CD4-positive, alpha-beta memory T cell (primary cell): ENCODE measurements at regions not wholly inside any gene's neighbourhood (a gene's known extent, or its start where the extent isn't known, plus 50 kb on each side); places are given as distances from the start of the nearest gene placed in this dataset.
"Not testable (repeated sequence)": the region's sequence is repeated elsewhere in the genome, so short reads cannot be mapped to it uniquely, and the experiment has no call there.

Experiments used
- CTCF ChIA-PET: fragments of 350-600 bp; sonication (Branson Sonifier 250); formaldehyde crosslinking; loops from one replicate; lab custom pipeline; 2021; ENCODE audit warnings: inconsistent platforms; ENCODE audit not compliant: partially characterized antibody; lab: Charles Lee
- POLR2A ChIA-PET: fragments of 350-600 bp; sonication (Branson Sonifier 250); formaldehyde crosslinking; loops from one replicate; lab custom pipeline; 2021; ENCODE audit not compliant: partially characterized antibody; lab: Charles Lee
- DNase-seq, 5 donors: peaks; one replicate each; pipeline versions ENCODE4 v3.0.0 to v3.0.0-alpha.2; 2020 to 2022; ENCODE audit warnings: mixed read lengths in 1 of 5
- H3K27ac ChIP-seq: one replicate; pipeline ENCODE4 v1.7.0; 2013; ENCODE audit warnings: low read depth, low read length
- H3K27me3 ChIP-seq: 2 replicates; pipeline ENCODE4 v1.7.0; 2013; ENCODE audit warnings: mild to moderate bottlenecking, low read length, moderate library complexity; ENCODE audit not compliant: insufficient read depth
- H3K36me3 ChIP-seq: 2 replicates; pipeline ENCODE4 v1.7.0; 2013; ENCODE audit warnings: mild to moderate bottlenecking, low read length, moderate library complexity; ENCODE audit not compliant: insufficient read depth
- H3K4me1 ChIP-seq: 2 replicates; pipeline ENCODE4 v1.7.0; 2013; ENCODE audit warnings: mild to moderate bottlenecking, low read length, moderate library complexity; ENCODE audit not compliant: insufficient read depth
- H3K4me3 ChIP-seq, 2 donors: one replicate each; pipeline ENCODE4 v1.7.0; 2013; ENCODE audit warnings: low read length in 2 of 2, mild to moderate bottlenecking in 1 of 2
- H3K9me3 ChIP-seq, 2 donors: one replicate each; pipeline ENCODE4 v1.7.0; 2013; ENCODE audit warnings: low read length in 2 of 2, control low read depth in 1 of 2; ENCODE audit not compliant: control insufficient read depth in 1 of 2
- H3K27ac Mint-ChIP-seq, 7 donors: one replicate each; pipeline ENCODE4 v1.8.0; 2020 to 2021; ENCODE audit warnings: mixed read lengths in 7 of 7, mild to moderate bottlenecking in 6 of 7, inconsistent platforms in 3 of 7, moderate library complexity in 3 of 7
- H3K27me3 Mint-ChIP-seq, 2 donors: one replicate each; pipeline ENCODE4 v1.8.0; 2020 to 2021; ENCODE audit warnings: mixed read lengths in 2 of 2
- H3K36me3 Mint-ChIP-seq, 2 donors: one replicate each; pipeline ENCODE4 v1.8.0; 2020 to 2021; ENCODE audit warnings: mixed read lengths in 2 of 2, inconsistent platforms in 1 of 2, mild to moderate bottlenecking in 1 of 2
- H3K4me1 Mint-ChIP-seq, 4 donors: one replicate each; pipeline ENCODE4 v1.8.0; 2020 to 2021; ENCODE audit warnings: mixed read lengths in 4 of 4, mild to moderate bottlenecking in 1 of 4
- H3K4me3 Mint-ChIP-seq, 8 donors: one replicate each; pipeline ENCODE4 v1.8.0; 2020 to 2021; ENCODE audit warnings: mixed read lengths in 8 of 8, mild to moderate bottlenecking in 7 of 8, moderate library complexity in 6 of 8, inconsistent platforms in 3 of 8
- H3K9me3 Mint-ChIP-seq, 8 donors: one replicate each; pipeline ENCODE4 v1.8.0; 2020 to 2021; ENCODE audit warnings: mixed read lengths in 8 of 8, mild to moderate bottlenecking in 5 of 8, inconsistent platforms in 3 of 8, moderate library complexity in 1 of 8
- intact Hi-C: fragments of 100-400 bp; cut with micrococcal nuclease; formaldehyde crosslinking; loops from one replicate; pipeline ENCODE4 v1.15.1; 2023

DNA sequence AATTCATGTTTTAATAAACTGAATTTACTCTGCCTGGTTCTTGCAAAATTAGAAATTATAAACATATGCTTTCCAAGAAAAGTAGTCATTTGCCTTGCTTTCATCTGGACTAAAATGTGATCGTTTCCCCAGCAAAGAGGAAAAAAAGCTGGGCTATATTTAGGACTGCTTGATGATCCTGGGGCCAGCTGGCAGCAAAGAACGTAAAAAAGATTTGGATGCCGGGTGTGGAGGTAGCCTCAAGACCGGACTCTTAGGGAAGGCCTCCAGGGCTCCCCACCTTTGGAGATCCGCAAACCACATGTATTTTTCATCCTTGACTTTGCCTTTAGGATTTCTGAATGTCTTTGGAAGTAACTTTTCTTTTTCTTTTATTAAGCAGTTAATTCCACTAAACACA lies 156.1 kb upstream of the SEMA6A start:
- CTCF ChIA-PET, result no interaction called here

DNA sequence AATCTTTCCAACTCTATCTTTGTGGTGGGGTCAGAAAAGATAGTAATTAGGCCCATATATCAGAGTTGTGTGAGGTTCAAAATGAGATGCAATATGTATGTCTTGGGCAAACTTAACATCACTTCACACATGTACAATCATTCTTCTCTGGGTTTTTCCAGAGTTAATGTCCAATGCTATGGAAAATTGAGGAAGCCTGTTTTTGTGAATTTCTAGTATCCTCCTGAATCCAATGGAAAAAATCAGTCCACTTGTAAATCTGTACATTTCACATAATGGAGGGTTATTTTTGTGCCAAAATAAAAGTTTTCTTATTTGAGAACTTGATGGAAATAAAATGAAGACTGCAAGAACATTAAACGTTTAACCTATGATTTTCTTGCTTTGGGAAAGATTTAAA lies 155.6 kb upstream of the SEMA6A start:
- Histone ChIP-seq H3K27ac (no peak overlapping the region), H3K4me3 (no peak overlapping the region), H3K4me1 (no peaks in the 10 kb centered on the region), H3K9me3 (no peaks in the 10 kb centered on the region), H3K36me3 (no peaks in the 10 kb centered on the region), H3K27me3 (no peaks in the 10 kb centered on the region)
- no peaks in the 10 kb centered on the region for H3K4me1 Mint-ChIP-seq
- H3K36me3 Mint-ChIP-seq, result no peaks in the 10 kb centered on the region
- no peak overlapping the region for H3K27ac Mint-ChIP-seq
- no peak overlapping the region for H3K4me3 Mint-ChIP-seq
- no peak for DNase-seq
- ChIA-PET CTCF (no interaction called here), POLR2A (no interaction called here)
- H3K27me3 Mint-ChIP-seq, result peaks cover 0 to 2% of the 10 kb centered on the region in 2 donors
- intact Hi-C loops, result no loop called here
- no peaks in the 10 kb centered on the region for H3K9me3 Mint-ChIP-seq

More for the DNA sequence above, 156.1 kb upstream of the SEMA6A start:
- Mint-ChIP-seq H3K4me3 (no peak overlapping the region), H3K27ac (no peak overlapping the region), H3K27me3 (peaks cover 0 to 2% of the 10 kb centered on the region in 2 donors), H3K36me3 (no peaks in the 10 kb centered on the region), H3K9me3 (no peaks in the 10 kb centered on the region), H3K4me1 (no peaks in the 10 kb centered on the region)
- Histone ChIP-seq H3K27me3 (no peaks in the 10 kb centered on the region), H3K36me3 (no peaks in the 10 kb centered on the region), H3K4me1 (no peaks in the 10 kb centered on the region), H3K9me3 (no peaks in the 10 kb centered on the region), H3K27ac (no peak overlapping the region), H3K4me3 (no peak overlapping the region)
- intact Hi-C loops, result no loop called here
- DNase-seq, result no peak
- POLR2A ChIA-PET, result no interaction called here

- no peaks in the 10 kb centered on the region for H3K36me3 ChIP-seq
- H3K9me3 ChIP-seq, result no peaks in the 10 kb centered on the region
- no peak overlapping the region for H3K27ac ChIP-seq
- no peaks in the 10 kb centered on the region for H3K4me1 ChIP-seq
- Mint-ChIP-seq H3K4me3 (no peak overlapping the region), H3K4me1 (no peaks in the 10 kb centered on the region), H3K36me3 (no peaks in the 10 kb centered on the region), H3K9me3 (no peaks in the 10 kb centered on the region), H3K27me3 (peaks cover 1 to 2% of the 10 kb centered on the region in 2 donors), H3K27ac (no peak overlapping the region)
- DNase-seq, result no peak
- no peak overlapping the region for H3K4me3 ChIP-seq
- CTCF ChIA-PET, result no interaction called here
- POLR2A ChIA-PET, result no interaction called here
- intact Hi-C loops, result no loop called here
- no peaks in the 10 kb centered on the region for H3K27me3 ChIP-seq
Observed at GRCh38 chr5:116727248-116727647, 152.6 kb upstream of the SEMA6A start.

DNA sequence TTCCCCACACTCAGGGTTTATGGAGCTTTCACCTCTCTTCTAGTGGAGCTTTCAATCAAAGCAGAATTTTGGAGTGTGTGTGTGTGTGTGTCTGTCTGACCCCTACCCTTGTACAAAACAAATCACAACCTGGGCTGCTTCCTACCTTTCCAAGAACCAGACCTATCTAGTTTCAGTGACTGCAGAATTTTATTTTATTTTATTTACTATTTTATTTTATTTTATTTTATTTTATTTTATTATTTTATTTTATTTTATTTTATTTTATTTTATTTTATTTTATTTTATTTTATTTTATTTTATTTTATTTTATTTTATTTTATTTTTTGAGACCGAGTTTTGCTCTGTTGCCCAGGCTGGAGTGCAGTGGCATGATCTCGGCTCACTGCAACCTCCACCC lies 151.6 kb upstream of the SEMA6A start:
- H3K4me1 Mint-ChIP-seq, H3K4me3 Mint-ChIP-seq, H3K9me3 Mint-ChIP-seq, H3K27ac ChIP-seq, H3K27ac Mint-ChIP-seq, POLR2A ChIA-PET, H3K36me3 Mint-ChIP-seq, CTCF ChIA-PET, intact Hi-C loops, DNase-seq, H3K4me1 ChIP-seq, H3K9me3 ChIP-seq, H3K36me3 ChIP-seq, H3K27me3 Mint-ChIP-seq, H3K27me3 ChIP-seq, H3K4me3 ChIP-seq: not testable (repeated sequence)

DNA sequence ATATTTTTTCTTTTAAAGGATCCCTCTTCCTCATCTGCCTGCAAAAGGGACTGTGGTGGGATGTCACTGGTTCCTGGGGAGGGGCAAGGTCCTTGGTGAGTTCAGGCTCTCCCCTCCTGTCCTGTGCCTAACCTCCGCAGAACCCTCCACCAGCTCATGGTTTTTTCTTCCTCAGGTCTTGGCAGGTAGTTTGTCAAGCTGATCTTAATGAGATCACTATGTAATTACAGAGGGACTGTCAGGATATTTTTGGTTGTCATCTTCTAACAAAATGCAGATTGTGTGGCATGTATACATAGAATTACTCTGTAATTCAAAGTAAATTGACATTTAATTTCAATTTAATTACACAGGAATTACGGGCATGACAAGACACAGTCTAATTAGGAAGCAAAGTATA lies 150.3 kb upstream of the SEMA6A start:
- no peaks in the 10 kb centered on the region for H3K4me1 ChIP-seq

DNA sequence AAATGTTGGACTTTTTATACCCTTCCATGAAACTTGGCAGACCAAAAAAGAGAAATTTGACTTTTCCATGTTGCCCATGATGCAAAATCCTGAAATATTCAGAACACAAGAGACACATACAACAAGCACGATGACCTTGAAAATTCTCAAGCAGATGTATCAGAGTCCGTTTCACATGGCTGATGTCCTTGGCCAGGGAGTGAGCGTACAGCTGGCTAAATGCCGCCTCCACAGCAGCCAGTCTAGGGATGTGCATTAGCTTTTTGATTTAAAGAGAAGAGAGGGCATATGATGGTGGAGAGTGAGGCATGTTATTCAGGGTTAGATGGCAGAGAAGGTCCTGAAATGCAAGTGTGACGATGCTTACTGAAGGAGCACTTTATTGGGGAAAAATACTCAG lies 148.0 kb upstream of the SEMA6A start:
- Histone ChIP-seq H3K27me3 (no peaks in the 10 kb centered on the region), H3K4me3 (no peak overlapping the region), H3K36me3 (no peaks in the 10 kb centered on the region), H3K27ac (no peak overlapping the region), H3K4me1 (no peaks in the 10 kb centered on the region), H3K9me3 (no peaks in the 10 kb centered on the region)
- no peak overlapping the region for H3K4me3 Mint-ChIP-seq
- intact Hi-C loops, result no loop called here
- no peaks in the 10 kb centered on the region for H3K4me1 Mint-ChIP-seq
- peaks cover 1 to 2% of the 10 kb centered on the region in 2 donors for H3K27me3 Mint-ChIP-seq
- POLR2A ChIA-PET, result no interaction called here
- no peaks in the 10 kb centered on the region for H3K9me3 Mint-ChIP-seq
- CTCF ChIA-PET, result no interaction called here
- no peaks in the 10 kb centered on the region for H3K36me3 Mint-ChIP-seq
- no peak overlapping the region for H3K27ac Mint-ChIP-seq
- no peak for DNase-seq

More for the DNA sequence above, 150.3 kb upstream of the SEMA6A start:
- Histone ChIP-seq H3K9me3 (no peaks in the 10 kb centered on the region), H3K4me3 (no peak overlapping the region), H3K27ac (no peak overlapping the region), H3K36me3 (no peaks in the 10 kb centered on the region), H3K27me3 (no peaks in the 10 kb centered on the region)
- Mint-ChIP-seq H3K4me1 (no peaks in the 10 kb centered on the region), H3K27ac (no peak overlapping the region), H3K27me3 (peaks cover 1 to 2% of the 10 kb centered on the region in 2 donors), H3K4me3 (no peak overlapping the region), H3K9me3 (no peaks in the 10 kb centered on the region), H3K36me3 (no peaks in the 10 kb centered on the region)
- POLR2A ChIA-PET, result no interaction called here
- CTCF ChIA-PET, result no interaction called here
- intact Hi-C loops, result no loop called here
- no peak for DNase-seq

DNA sequence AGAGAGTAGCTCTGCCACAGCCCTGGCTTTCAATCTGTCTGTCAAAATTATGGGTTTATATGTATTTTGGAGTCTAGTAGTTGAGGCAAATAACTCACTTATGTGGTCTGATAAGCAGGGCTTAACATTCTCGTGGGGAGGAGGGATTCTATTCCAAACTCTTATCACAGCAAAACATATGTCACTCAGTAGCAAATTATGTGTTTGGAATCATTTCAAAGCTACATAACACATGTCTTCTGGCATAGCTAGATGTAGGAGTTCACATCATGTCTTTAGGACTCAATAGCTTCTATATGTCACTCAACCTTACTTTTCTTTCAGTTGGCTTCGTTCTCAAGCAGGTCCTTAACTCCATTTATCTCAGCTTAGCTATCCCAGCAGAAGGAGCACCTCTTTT lies 144.5 kb upstream of the SEMA6A start:
- no peaks in the 10 kb centered on the region for H3K9me3 ChIP-seq
- no peaks in the 10 kb centered on the region for H3K27me3 Mint-ChIP-seq

DNA sequence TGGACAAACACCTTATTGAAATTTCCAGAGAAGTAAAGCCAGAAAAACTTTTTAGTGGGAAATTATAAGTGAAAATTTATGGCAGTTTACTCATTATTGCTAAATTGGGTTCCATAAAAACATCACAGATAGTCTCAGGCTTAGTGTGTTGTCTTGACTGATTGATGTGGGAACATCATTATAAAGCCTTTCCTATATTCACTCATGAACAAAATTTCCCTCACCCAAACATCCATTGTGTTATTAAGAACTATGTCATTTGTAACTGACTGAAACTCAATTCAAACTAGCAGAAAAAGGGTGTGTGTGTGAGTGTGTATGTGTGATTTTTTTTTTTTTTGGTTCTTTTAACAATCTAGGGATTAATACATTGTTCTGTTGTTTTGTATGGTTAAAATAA lies 143.7 kb upstream of the SEMA6A start:
- Mint-ChIP-seq H3K36me3 (no peaks in the 10 kb centered on the region), H3K4me3 (no peak overlapping the region), H3K27ac (no peak overlapping the region), H3K27me3 (no peaks in the 10 kb centered on the region), H3K9me3 (peaks cover 0 to 3% (median 0%) of the 10 kb centered on the region in 8 donors), H3K4me1 (no peaks in the 10 kb centered on the region)
- intact Hi-C loops, result no loop called here
- POLR2A ChIA-PET, result no interaction called here
- Histone ChIP-seq H3K9me3 (no peaks in the 10 kb centered on the region), H3K4me3 (no peak overlapping the region), H3K36me3 (no peaks in the 10 kb centered on the region), H3K27ac (no peak overlapping the region), H3K27me3 (no peaks in the 10 kb centered on the region), H3K4me1 (no peaks in the 10 kb centered on the region)
- DNase-seq, result no peak
- CTCF ChIA-PET, result no interaction called here

More for the DNA sequence above, 144.5 kb upstream of the SEMA6A start:
- Mint-ChIP-seq H3K9me3 (peaks cover 0 to 2% (median 0%) of the 10 kb centered on the region in 8 donors), H3K4me1 (no peaks in the 10 kb centered on the region), H3K36me3 (no peaks in the 10 kb centered on the region), H3K27ac (no peak overlapping the region), H3K4me3 (no peak overlapping the region)
- H3K27me3 ChIP-seq, result no peaks in the 10 kb centered on the region
- intact Hi-C loops, result no loop called here
- POLR2A ChIA-PET, result no interaction called here
- H3K4me1 ChIP-seq, result no peaks in the 10 kb centered on the region
- no peak for DNase-seq
- CTCF ChIA-PET, result interaction anchor here (0.5 kb wide), 1 partner anchor 10 kb away, joined by 3 read pairs; no protein-coding TSS in a partner anchor
- no peaks in the 10 kb centered on the region for H3K36me3 ChIP-seq
- H3K4me3 ChIP-seq, result no peak overlapping the region
- H3K27ac ChIP-seq, result no peak overlapping the region
